ENCODE measurements at regions not wholly inside any gene's neighbourhood (a gene's known extent, or its start where the extent isn't known, plus 50 kb on each side); places are given as distances from the start of the nearest gene placed in this dataset.
"Not testable (repeated sequence)": the region's sequence is repeated elsewhere in the genome, so short reads cannot be mapped to it uniquely, and the experiment has no call there.

DNA sequence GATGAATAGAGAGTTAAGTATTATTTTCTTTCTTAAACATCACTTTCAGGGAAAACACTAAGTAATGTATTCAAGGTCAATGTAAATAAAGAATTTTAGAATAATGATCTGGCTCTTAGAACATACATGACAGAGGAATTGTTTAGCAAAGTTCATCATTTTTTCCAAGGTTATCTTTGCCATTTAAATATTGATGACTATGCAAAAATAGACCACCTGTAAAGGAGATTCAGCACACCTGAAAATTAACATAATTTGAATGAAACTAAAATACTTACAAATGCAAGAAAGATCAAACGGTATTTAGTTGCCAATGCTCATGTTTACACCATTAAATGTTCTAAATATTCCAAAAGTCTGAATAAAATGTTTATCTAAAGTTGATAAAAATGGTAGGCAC is 782.6 kb upstream of the CHORDC1 start:
- no peaks in the 10 kb centered on the region for H3K9me3 ChIP-seq (ENCODE audit: control insufficient read depth, insufficient read depth, low read depth, low read length)
- ChIA-PET CTCF (no interaction called here), POLR2A (no interaction called here)
- TF ChIP-seq, protein P1, sequence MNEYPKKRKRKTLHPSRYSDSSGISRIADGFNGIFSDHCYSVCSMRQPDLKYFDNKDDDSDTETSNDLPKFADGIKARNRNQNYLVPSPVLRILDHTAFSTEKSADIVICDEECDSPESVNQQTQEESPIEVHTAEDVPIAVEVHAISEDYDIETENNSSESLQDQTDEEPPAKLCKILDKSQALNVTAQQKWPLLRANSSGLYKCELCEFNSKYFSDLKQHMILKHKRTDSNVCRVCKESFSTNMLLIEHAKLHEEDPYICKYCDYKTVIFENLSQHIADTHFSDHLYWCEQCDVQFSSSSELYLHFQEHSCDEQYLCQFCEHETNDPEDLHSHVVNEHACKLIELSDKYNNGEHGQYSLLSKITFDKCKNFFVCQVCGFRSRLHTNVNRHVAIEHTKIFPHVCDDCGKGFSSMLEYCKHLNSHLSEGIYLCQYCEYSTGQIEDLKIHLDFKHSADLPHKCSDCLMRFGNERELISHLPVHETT (tag by site-specific recombination; IDR thresholded peaks at IDR 0.05) = no peak
- TF ChIP-seq ZNF23 (tag by site-specific recombination; IDR thresholded peaks at IDR 0.05; ENCODE audit: borderline replicate concordance) = no peak
- no peak overlapping the region for H3K27ac ChIP-seq (ENCODE audit: extremely low read depth, low read depth, low read length)
- H3K36me3 ChIP-seq (ENCODE audit: control insufficient read depth in 2 of 2, insufficient read depth in 1 of 2, low read length in 2 of 2) = no peaks in the 10 kb centered on the region
- H3K4me3 ChIP-seq (ENCODE audit: low read depth, low read length) = no peak overlapping the region
- H3K4me1 ChIP-seq (ENCODE audit: control insufficient read depth, insufficient read depth, low read length) = no peaks in the 10 kb centered on the region

DNA sequence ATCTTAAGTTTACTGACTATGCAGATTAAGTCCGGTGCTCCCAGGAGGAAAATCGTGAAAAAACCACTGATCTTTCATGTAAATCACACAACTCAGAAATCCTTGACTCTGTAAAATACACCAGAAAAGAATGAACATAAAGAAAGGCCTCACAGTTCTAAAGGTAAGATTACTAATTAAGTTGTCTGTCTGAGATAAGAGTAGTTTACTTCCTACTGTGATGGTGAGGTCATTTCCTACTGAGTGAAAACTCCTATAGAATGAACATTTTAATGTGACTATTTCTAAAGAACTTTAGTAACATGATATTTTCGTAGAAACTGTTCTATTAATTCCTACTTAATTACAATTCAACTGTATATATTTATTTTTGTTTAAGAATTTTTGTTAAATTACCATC is 774.4 kb upstream of the CHORDC1 start:
- CTCF ChIA-PET = interaction anchor here (0.7 kb wide), 1 partner anchor 13 kb away, joined by 3 read pairs; no protein-coding TSS in a partner anchor
- no peak overlapping the region for H3K4me3 ChIP-seq (ENCODE audit: low read depth, low read length)
- TF ChIP-seq, protein P2, sequence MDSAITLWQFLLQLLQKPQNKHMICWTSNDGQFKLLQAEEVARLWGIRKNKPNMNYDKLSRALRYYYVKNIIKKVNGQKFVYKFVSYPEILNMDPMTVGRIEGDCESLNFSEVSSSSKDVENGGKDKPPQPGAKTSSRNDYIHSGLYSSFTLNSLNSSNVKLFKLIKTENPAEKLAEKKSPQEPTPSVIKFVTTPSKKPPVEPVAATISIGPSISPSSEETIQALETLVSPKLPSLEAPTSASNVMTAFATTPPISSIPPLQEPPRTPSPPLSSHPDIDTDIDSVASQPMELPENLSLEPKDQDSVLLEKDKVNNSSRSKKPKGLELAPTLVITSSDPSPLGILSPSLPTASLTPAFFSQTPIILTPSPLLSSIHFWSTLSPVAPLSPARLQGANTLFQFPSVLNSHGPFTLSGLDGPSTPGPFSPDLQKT (IDR thresholded peaks at IDR 0.05; ENCODE audit: borderline replicate concordance, low read depth, low read length) = no peak
- TF ChIP-seq ZIC2 (tag by site-specific recombination; IDR thresholded peaks at IDR 0.05) = no peak
- no peaks in the 10 kb centered on the region for H3K9me3 ChIP-seq (ENCODE audit: control insufficient read depth, insufficient read depth, low read depth, low read length)
- no peaks in the 10 kb centered on the region for H3K4me1 ChIP-seq (ENCODE audit: control insufficient read depth, insufficient read depth, low read length)
- no peak overlapping the region for H3K27ac ChIP-seq (ENCODE audit: extremely low read depth, low read depth, low read length)
- POLR2A ChIA-PET = no interaction called here
- no peaks in the 10 kb centered on the region for H3K36me3 ChIP-seq (ENCODE audit: control insufficient read depth in 2 of 2, insufficient read depth in 1 of 2, low read length in 2 of 2)

DNA sequence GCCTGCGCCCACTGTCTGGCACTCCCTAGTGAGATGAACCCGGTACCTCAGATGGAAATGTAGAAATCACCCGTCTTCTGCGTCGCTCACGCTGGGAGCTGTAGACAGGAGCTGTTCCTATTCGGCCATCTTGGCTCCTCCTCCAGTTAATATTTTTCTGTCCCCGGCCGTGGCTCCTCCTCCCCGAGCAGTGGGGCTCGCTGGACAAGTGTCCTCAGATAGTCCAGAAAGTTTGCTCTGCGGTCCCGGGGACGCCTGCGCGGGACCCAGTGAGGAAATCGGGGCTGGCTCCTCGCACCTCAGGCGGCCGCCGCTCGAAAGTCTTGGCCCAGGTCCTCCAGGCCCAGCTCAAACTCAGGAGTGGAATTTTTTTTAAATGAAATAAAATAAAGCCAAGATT is 749.3 kb upstream of the CHORDC1 start:
- POLR2A ChIA-PET = not testable (repeated sequence)

DNA sequence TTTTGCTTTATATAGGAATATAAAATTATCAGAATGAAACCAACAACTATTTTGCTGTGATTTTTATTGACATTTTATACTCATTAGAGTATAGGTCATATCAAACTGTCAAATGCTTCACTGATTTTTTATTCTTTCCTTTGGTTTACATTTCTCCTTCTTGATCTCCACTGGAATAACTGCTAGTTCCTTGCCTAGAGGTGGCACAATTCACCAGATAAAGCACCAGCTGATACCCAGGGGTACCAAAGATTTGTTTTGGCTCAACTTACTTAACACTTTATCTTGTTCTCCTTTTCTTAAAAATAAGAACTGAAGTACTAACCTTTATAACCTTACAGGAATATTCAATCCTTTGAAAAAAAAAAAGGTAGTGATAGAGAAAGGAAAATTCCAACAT is 725.1 kb upstream of the CHORDC1 start:
- TF ChIP-seq ZNF23 (tag by site-specific recombination; IDR thresholded peaks at IDR 0.05; ENCODE audit: borderline replicate concordance) (no peak), ZNF366 (tag by site-specific recombination; conservative IDR thresholded peaks at IDR 0.05) (no peak)
- TF ChIP-seq, protein P3, sequence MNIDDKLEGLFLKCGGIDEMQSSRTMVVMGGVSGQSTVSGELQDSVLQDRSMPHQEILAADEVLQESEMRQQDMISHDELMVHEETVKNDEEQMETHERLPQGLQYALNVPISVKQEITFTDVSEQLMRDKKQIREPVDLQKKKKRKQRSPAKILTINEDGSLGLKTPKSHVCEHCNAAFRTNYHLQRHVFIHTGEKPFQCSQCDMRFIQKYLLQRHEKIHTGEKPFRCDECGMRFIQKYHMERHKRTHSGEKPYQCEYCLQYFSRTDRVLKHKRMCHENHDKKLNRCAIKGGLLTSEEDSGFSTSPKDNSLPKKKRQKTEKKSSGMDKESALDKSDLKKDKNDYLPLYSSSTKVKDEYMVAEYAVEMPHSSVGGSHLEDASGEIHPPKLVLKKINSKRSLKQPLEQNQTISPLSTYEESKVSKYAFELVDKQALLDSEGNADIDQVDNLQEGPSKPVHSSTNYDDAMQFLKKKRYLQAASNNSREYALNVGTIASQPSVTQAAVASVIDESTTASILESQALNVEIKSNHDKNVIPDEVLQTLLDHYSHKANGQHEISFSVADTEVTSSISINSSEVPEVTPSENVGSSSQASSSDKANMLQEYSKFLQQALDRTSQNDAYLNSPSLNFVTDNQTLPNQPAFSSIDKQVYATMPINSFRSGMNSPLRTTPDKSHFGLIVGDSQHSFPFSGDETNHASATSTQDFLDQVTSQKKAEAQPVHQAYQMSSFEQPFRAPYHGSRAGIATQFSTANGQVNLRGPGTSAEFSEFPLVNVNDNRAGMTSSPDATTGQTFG (tag by site-specific recombination; IDR thresholded peaks at IDR 0.05; ENCODE audit: borderline replicate concordance) = no peak
- Histone ChIP-seq H3K4me1 (ENCODE audit: control insufficient read depth, insufficient read depth, low read length) (no peaks in the 10 kb centered on the region), H3K4me3 (ENCODE audit: low read depth, low read length) (no peak overlapping the region), H3K27ac (ENCODE audit: extremely low read depth, low read depth, low read length) (no peak overlapping the region), H3K9me3 (ENCODE audit: control insufficient read depth, insufficient read depth, low read depth, low read length) (no peaks in the 10 kb centered on the region), H3K36me3 (ENCODE audit: control insufficient read depth in 2 of 2, insufficient read depth in 1 of 2, low read length in 2 of 2) (no peaks in the 10 kb centered on the region)
- CTCF ChIA-PET = no interaction called here
- POLR2A ChIA-PET = no interaction called here

More for the DNA sequence above, 749.3 kb upstream of the CHORDC1 start:
- CTCF ChIA-PET = interaction anchor here (0.6 kb wide), 1 partner anchor 454 kb away, joined by 5 read pairs; no protein-coding TSS in a partner anchor
- H3K27ac ChIP-seq (ENCODE audit: extremely low read depth, low read depth, low read length); H3K4me3 ChIP-seq (ENCODE audit: low read depth, low read length); H3K9me3 ChIP-seq (ENCODE audit: control insufficient read depth, insufficient read depth, low read depth, low read length); H3K36me3 ChIP-seq (ENCODE audit: control insufficient read depth in 2 of 2, insufficient read depth in 1 of 2, low read length in 2 of 2); H3K4me1 ChIP-seq (ENCODE audit: control insufficient read depth, insufficient read depth, low read length): not testable (repeated sequence)

DNA sequence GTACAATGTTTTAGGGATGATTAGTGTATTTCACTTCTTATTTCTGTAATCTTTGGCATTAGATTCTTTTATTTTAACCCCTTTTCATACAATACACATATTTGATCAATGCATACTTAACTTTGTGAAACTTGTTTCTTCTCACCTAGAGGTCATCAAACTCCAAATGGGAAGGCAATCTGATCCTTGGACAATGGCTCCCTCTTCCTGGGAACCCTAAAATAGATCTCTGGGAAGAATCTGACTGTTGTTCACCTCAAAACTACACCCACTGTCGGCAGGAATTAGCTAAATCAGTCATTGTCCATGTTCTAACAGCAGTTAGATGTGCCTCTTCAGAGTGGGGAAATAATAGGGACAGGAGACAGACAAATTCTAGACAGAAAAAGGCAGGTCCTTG is 707.4 kb upstream of the CHORDC1 start:
- Histone ChIP-seq H3K36me3 (ENCODE audit: control insufficient read depth in 2 of 2, insufficient read depth in 1 of 2, low read length in 2 of 2) (no peaks in the 10 kb centered on the region), H3K4me1 (ENCODE audit: control insufficient read depth, insufficient read depth, low read length) (no peaks in the 10 kb centered on the region), H3K9me3 (ENCODE audit: control insufficient read depth, insufficient read depth, low read depth, low read length) (no peaks in the 10 kb centered on the region), H3K27ac (ENCODE audit: extremely low read depth, low read depth, low read length) (no peak overlapping the region), H3K4me3 (ENCODE audit: low read depth, low read length) (no peak overlapping the region)
- POLR2A ChIA-PET = no interaction called here
- CTCF ChIA-PET = no interaction called here
- TF ChIP-seq ZNF560 (tag by site-specific recombination; IDR thresholded peaks at IDR 0.05; ENCODE audit: borderline replicate concordance) (no peak), SP3 (tag by site-specific recombination; IDR thresholded peaks at IDR 0.05) (no peak), YY2 (tag by site-specific recombination; IDR thresholded peaks at IDR 0.05) (no peak), ZNF664 (tag by site-specific recombination; IDR thresholded peaks at IDR 0.05) (no peak)
- TF ChIP-seq, protein P4, sequence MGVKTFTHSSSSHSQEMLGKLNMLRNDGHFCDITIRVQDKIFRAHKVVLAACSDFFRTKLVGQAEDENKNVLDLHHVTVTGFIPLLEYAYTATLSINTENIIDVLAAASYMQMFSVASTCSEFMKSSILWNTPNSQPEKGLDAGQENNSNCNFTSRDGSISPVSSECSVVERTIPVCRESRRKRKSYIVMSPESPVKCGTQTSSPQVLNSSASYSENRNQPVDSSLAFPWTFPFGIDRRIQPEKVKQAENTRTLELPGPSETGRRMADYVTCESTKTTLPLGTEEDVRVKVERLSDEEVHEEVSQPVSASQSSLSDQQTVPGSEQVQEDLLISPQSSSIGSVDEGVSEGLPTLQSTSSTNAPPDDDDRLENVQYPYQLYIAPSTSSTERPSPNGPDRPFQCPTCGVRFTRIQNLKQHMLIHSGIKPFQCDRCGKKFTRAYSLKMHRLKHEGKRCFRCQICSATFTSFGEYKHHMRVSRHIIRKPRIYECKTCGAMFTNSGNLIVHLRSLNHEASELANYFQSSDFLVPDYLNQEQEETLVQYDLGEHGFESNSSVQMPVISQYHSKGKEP (tag by site-specific recombination; IDR thresholded peaks at IDR 0.05) = no peak
- TF ChIP-seq, protein P5, sequence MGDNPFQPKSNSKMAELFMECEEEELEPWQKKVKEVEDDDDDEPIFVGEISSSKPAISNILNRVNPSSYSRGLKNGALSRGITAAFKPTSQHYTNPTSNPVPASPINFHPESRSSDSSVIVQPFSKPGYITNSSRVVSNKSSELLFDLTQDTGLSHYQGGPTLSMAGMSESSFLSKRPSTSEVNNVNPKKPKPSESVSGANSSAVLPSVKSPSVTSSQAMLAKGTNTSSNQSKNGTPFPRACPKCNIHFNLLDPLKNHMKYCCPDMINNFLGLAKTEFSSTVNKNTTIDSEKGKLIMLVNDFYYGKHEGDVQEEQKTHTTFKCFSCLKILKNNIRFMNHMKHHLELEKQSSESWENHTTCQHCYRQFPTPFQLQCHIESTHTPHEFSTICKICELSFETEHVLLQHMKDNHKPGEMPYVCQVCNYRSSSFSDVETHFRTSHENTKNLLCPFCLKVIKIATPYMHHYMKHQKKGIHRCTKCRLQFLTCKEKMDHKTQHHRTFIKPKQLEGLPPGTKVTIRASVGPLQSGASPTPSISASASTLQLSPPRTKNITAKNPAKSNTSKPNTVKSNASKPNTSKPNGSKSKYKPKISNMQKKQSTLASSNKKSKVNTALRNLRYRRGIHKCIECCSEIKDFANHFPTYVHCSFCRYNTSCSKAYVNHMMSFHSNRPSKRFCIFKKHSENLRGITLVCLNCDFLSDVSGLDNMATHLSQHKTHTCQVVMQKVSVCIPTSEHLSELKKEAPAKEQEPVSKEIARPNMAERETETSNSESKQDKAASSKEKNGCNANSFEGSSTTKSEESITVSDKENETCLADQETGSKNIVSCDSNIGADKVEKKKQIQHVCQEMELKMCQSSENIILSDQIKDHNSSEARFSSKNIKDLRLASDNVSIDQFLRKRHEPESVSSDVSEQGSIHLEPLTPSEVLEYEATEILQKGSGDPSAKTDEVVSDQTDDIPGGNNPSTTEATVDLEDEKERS (tag by site-specific recombination; IDR thresholded peaks at IDR 0.05) = no peak
